Stimulated activated CD8-positive, alpha-beta memory T cell treated with anti-CD3 and anti-CD28 coated beads, Interleukin-4, amount 100 ng/mL, for 4 hours (primary cell): ENCODE measurements at regions not wholly inside any gene's neighbourhood (a gene's known extent, or its start where the extent isn't known, plus 50 kb on each side); places are given as distances from the start of the nearest gene placed in this dataset.

Experiments
- DNase-seq, 2 donors: peaks; one replicate each; pipeline ENCODE4 v3.0.0-alpha.2; 2020; ENCODE audit warnings: low read depth in 2 of 2, low spot score in 1 of 2

- no peak for DNase-seq
These were observed 60.2 kb upstream of the PPARA start for GRCh38 chr22:46090036-46090591.

DNA sequence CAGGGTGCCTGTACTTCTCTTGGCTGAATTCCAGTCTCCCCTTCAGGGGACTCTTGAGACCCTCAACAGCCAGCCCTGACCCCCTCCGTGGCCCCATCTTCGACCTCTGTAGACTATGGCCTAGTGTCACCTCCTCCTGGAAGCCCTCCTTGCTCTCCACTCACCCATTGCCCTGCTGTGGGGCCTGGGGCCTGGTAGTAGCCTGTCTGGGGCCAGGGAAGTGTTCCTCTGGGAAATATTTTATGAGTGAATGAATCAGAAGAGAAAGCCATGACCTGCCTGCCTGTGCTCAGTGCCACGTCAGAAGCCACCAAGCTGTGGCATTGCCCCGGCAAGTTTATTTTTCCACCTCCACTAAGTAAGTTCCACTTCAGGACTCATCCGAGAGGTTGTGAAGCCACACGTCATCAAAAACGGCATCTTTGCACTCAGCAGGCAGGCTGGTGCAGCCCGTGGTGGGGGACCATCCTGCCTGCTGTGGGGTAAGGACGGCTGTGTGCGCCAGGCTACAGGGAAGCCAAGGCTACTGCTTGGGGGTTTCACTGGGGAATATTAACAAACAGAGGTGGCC lies 59.6 kb upstream of the PPARA start:
- no peak for DNase-seq

DNA sequence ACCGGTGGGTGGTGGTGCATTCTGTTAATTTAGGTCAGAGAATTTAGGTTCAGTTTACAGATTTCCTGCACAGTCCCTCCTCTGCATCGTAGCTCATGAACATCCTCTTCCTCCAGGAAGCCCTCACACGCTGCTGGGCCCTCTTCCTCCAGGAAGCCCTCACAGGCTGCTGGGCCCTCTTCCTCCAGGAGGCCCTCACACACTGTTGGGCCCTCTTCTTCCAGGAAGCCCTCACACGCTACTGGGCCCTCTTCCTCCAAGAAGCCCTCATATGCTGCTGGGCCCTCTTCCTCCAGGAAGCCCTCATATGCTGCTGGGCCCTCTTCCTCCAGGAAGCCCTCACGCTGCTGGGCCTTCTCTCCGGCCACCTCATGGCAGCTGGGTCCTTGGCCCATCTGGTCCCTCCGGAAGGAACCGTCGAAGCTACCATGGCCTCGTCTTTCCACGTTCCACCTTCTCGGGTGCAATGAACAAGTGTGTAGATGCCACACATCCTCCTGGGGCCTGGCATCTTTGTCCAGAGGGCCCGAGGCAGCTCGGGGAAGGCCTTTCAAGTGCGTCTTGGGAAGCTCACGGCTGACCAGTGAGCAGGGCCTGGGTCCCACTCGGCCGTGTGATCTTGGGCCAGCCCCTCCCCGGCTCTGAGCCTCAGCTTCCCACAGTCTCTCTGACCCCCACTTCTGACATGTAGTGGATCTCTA lies 58.9 kb upstream of the PPARA start:
- DNase-seq = no peak

- no peak for DNase-seq
These were observed 58.3 kb upstream of the PPARA start for GRCh38 chr22:46092011-46092410.

- no peak for DNase-seq
These were observed 57.5 kb upstream of the PPARA start for GRCh38 chr22:46092670-46093410.

DNA sequence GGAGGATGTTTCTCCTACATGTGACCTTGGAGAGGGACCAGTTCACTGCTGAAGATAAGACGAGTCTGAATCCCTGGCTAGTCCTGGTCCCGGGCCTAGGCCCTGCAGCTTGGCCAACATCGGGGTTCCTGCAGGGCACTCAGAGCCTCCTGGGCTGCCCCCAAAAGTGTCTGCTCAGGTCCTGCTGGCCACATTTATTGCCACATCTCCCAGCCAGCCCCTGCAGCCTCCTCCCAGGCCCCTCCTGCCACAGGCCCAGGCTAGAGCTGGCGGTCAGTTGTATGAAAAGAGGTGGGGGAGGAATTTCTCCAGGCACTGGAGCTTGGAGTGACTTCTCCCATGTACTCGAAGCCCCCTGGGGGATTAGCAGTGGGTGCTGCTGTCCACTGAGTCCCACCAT lies 56.5 kb upstream of the PPARA start:
- no peak for DNase-seq

GRCh38 chr22:46094676-46095075 lies 55.6 kb upstream of the PPARA start:
- DNase-seq = no peak

DNA sequence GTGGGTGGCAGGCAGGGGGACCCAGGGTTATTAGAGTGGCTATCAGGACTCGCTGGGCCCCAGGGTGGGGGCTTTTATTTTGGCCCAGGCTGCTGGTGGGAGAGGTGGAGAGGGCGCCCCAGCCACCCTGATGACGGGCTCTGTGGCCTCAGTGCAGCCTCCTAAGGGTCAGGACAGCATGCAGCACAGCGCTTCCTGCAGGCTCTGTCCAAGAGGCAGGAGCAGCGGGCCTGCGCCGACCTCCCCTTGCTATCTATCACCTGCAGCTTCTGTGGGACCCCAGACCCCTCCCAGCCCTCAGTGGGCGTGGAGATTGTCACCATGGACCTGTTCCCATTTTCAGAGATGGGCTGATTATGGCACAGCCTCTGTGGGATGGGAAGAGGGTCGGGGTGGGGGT lies 54.3 kb upstream of the PPARA start:
- no peak for DNase-seq

DNA sequence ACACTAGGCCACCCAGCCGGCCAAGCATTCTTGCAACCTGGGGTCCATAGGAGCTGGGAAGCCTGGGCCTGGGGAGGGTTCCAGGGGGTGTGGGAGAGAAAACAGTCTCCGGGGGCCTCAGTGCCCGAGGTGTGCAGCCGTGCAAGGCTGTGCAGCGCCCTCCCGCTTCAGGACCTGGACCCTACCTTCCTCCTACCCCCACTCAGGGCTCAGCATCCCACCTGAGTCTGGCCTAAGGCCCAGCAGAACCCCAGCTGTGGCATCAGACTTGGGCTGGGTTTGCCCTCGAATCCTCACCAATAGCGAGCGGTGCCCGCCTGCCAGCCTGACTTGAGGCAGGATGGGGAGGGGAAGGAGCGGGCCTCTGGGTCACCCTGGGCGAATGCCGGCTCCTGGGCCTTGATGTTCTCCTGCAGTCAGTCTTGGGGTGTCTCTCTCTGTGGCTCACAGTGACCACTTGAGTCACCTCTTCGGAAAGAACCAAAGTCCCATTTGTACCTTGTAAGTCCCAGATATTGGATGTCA lies 53.6 kb upstream of the PPARA start:
- no peak for DNase-seq

DNA sequence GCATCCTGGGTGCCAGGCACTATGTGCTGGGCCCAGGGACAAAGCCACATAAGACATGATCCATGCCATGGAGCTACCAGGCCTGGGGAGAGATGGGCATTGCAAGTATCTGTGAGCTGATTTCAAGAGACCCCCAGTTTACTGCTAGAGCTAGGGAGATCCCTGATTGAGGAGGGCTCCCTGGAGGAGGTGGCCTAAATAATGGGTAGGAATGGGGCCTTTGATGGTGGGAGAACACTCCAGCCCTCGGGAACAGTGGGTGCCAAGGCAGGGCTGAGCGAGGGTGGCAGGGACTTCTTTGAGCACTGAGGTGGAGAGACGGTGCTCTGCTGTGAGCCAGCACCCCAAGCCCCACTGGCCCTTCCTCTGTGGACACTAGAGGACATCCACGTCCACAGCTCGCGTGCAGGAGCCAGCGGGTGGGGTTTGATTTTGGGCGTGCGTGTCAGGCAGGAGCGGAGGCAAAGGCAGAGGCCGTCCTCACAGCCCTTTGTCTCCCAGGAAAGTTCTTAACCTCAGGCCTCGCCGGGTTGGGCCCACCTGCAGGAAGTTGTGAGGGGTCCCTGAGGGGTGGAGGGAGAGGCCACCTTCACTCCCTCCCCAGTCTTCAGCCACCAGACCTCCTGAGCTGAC lies 52.9 kb upstream of the PPARA start:
- no peak for DNase-seq

DNA sequence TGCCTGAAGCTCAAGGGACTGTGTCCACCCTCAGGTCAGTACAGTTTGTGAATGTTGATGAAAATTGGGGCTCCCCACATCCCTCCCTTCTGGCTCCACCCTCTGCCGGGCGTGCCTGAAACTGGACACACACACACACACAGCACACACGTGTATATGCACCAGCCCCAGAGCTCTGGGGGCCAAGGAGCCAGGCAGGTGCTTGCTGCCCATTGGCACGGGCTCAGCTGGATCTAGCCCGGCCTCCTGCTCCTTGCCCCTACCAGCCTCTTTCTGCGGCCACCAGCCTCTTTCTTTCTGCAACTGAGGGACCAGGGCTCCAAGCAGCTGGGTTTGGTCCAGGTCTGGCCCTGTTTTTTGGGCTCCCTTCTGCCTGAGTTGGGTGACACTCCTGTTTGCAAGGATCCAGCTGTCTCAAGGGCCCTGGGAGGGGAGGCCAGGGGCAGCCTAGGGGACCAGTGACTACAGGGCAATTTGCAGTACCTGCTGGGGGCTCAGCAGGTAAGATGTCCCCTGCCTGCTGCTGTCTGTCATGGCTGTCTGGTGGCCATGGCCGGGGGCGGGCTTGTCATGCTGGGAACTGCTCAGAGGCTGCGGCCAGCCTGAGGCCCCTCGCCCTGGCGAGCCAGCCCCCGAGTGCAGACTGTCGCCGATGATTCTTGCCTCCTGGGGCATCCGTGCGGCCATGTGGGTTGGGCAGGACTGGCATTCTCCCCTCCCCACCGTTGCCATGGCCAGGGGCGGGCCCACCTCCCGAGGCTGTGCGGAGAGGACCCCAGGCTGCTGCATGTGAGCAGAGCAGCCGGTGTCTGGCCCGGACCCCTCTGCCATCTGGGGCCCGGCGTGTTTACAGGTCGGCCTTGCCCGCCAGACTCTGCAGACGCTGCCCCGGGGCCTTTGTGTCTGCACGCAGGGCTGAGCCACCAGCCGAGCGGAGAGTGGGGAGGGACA lies 51.5 kb upstream of the PPARA start:
- no peak for DNase-seq

- DNase-seq = no peak
These were observed 50.6 kb upstream of the PPARA start for GRCh38 chr22:46099740-46100139.

DNA sequence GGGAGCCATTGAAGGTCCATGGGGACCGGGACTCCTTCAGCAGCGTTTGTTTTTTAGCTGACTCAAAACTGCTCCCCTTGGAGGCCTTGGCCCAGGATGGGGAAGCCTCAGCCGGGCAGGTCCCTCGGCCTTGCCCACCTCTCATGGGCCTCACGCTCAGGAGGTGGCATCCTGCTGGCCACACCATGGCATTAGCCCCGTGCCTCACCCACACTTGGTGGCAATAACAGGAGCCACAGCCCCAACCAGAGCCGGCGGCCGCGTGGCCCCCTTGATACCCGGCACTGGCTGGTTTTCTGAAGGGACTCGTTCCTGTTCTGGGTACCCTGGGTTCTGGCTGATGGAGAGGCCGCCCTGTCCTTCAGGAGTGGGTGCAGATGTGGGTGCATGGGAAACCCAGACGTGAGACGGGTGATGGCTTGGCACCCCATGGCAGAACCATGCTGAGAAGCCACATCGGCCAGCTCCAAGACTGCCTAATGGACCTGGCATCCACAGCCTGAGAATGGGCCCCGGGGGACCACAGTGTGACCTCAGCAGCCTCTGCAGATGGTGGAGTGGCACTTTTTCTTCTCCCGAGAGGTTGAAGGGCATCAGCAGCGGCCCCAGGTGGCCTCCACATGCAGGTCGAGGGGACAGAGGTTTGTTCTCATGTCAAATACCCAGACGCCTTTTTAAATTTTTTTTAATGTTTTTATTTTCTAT lies 49.8 kb upstream of the PPARA start:
- DNase-seq = no peak
